Aorta (tissue), 5 donors: ENCODE measurements at regions not wholly inside any gene's neighbourhood (a gene's known extent, or its start where the extent isn't known, plus 50 kb on each side); places are given as distances from the start of the nearest gene placed in this dataset.

ENCODE experiments used
- ATAC-seq: fragments of 200-7000 bp; cut with Tn5 transposase; one replicate; pipeline ENCODE4 v1.9.1; 2022; ENCODE audit warnings: moderate library complexity; ENCODE audit not compliant: low FRiP score
- DNase-seq, 2 donors: peaks; one replicate each; pipeline ENCODE4 v3.0.0-alpha.2; 2020
- H3K27ac ChIP-seq, 2 donors: one replicate each; pipeline ENCODE4 v1.5.1; 2013; ENCODE audit warnings: low read length in 2 of 2, mild to moderate bottlenecking in 2 of 2, moderate library complexity in 2 of 2, control low read depth in 1 of 2, inconsistent platforms in 1 of 2, low read depth in 1 of 2
- H3K27me3 ChIP-seq, 2 donors: one replicate each; pipeline ENCODE4 v1.6.1; 2013; ENCODE audit warnings: control low read depth in 1 of 2, low read length in 1 of 2, mild to moderate bottlenecking in 1 of 2, moderate library complexity in 1 of 2; ENCODE audit not compliant: insufficient read depth in 2 of 2, control insufficient read depth in 1 of 2
- H3K36me3 ChIP-seq, 2 donors: one replicate each; pipeline ENCODE4 v1.6.1; 2013; ENCODE audit warnings: control low read depth in 1 of 2, low read length in 1 of 2, mild to moderate bottlenecking in 1 of 2; ENCODE audit not compliant: insufficient read depth in 2 of 2, control insufficient read depth in 1 of 2
- H3K4me1 ChIP-seq, 2 donors: one replicate each; pipeline ENCODE4 v1.6.1; 2013; ENCODE audit warnings: low read length in 2 of 2, control low read depth in 1 of 2, mild to moderate bottlenecking in 1 of 2, moderate library complexity in 1 of 2; ENCODE audit not compliant: insufficient read depth in 2 of 2, control insufficient read depth in 1 of 2
- H3K4me3 ChIP-seq, 2 donors: one replicate each; pipeline ENCODE4 v1.5.1; 2013; ENCODE audit warnings: low read length in 2 of 2, control low read depth in 1 of 2, mild to moderate bottlenecking in 1 of 2
- H3K9me3 ChIP-seq: one replicate; pipeline ENCODE4 v1.6.1; 2013; ENCODE audit warnings: mild to moderate bottlenecking, low read length; ENCODE audit not compliant: control insufficient read depth
- WGBS, 2 donors: extraction: QIAGEN DNeasy Blood & Tissue Kit; methylation state at CpG; one replicate each; pipeline ENCODE4 v1.1.7; 2013; 5-methylcytosine and 5-hydroxymethylcytosine counted together
- intact Hi-C, 2 donors: fragments of 100-400 bp; cut with DNase I; formaldehyde crosslinking; loops; one replicate each; pipeline versions ENCODE4 v1.14.2 to v1.15.0; 2022
- donor health status: healthy with polysubstance abuse.
- donor health status: Bipolar disorder and iron deficiency.
- donor health status: DM: no; HTN: no; CAD: no.
- donor health status: DM: no; HTN: no; CAD: no.
- donor health status: DM: yes; HTN: yes; CAD: no.

- no peak for ATAC-seq
- H3K36me3 ChIP-seq = no peaks in the 10 kb centered on the region
- H3K4me1 ChIP-seq = no peaks in the 10 kb centered on the region
- WGBS, 2 donors = 55 to 61% methylated on average over 13 of the region's 13 CpGs
- no peaks in the 10 kb centered on the region for H3K27me3 ChIP-seq
- intact Hi-C loops = no loop called here
- H3K4me3 ChIP-seq = no peak overlapping the region
- H3K9me3 ChIP-seq = no peaks in the 10 kb centered on the region
- no peak overlapping the region for H3K27ac ChIP-seq
- DNase-seq = peak in 1 of 2 donors; percentile 63
These were observed 1277.3 kb downstream of the SLC16A7 start for GRCh38 chr12:60872850-60873713.

- ATAC-seq = no peak
- Histone ChIP-seq H3K4me3 (no peak overlapping the region), H3K27me3 (no peaks in the 10 kb centered on the region), H3K27ac (no peak overlapping the region), H3K4me1 (no peaks in the 10 kb centered on the region), H3K9me3 (no peaks in the 10 kb centered on the region), H3K36me3 (no peaks in the 10 kb centered on the region)
- DNase-seq = no peak
- intact Hi-C loops = no loop called here
These were observed 1278.3 kb downstream of the SLC16A7 start for GRCh38 chr12:60874091-60874490.

GRCh38 chr12:60920841-60921495, 1325.1 kb downstream of the SLC16A7 start:
- H3K36me3 ChIP-seq = no peaks in the 10 kb centered on the region
- no peaks in the 10 kb centered on the region for H3K9me3 ChIP-seq
- 69 to 80% methylated on average over 2 of the region's 2 CpGs for WGBS, 2 donors
- no peak overlapping the region for H3K4me3 ChIP-seq
- intact Hi-C loops = no loop called here
- H3K27me3 ChIP-seq = no peaks in the 10 kb centered on the region
- DNase-seq = no peak
- H3K4me1 ChIP-seq = no peaks in the 10 kb centered on the region
- H3K27ac ChIP-seq = no peak overlapping the region
- ATAC-seq = no peak

- ATAC-seq (no peak), DNase-seq (no peak)
- Histone ChIP-seq H3K4me3 (no peak overlapping the region), H3K36me3 (no peaks in the 10 kb centered on the region), H3K27me3 (no peaks in the 10 kb centered on the region), H3K27ac (no peak overlapping the region), H3K9me3 (no peaks in the 10 kb centered on the region), H3K4me1 (no peaks in the 10 kb centered on the region)
- 41 to 49% methylated on average over 4 of the region's 4 CpGs for WGBS, 2 donors
- intact Hi-C loops = no loop called here
These were observed 1325.7 kb downstream of the SLC16A7 start for GRCh38 chr12:60921541-60921940.

GRCh38 chr12:60926256-60926655, 1330.4 kb downstream of the SLC16A7 start:
- no peaks in the 10 kb centered on the region for H3K36me3 ChIP-seq
- DNase-seq (no peak), ATAC-seq (no peak)
- no peaks in the 10 kb centered on the region for H3K4me1 ChIP-seq
- H3K27ac ChIP-seq = no peak overlapping the region
- H3K4me3 ChIP-seq = no peak overlapping the region
- intact Hi-C loops = no loop called here
- H3K9me3 ChIP-seq = no peaks in the 10 kb centered on the region
- H3K27me3 ChIP-seq = no peaks in the 10 kb centered on the region
- 20 to 29% methylated on average over 1 of the region's 1 CpG for WGBS, 2 donors

- DNase-seq (no peak), ATAC-seq (no peak)
- H3K27me3 ChIP-seq = no peaks in the 10 kb centered on the region
- H3K4me1 ChIP-seq = no peaks in the 10 kb centered on the region
- intact Hi-C loops = no loop called here
- H3K4me3 ChIP-seq = no peak overlapping the region
- H3K36me3 ChIP-seq = no peaks in the 10 kb centered on the region
- no peak overlapping the region for H3K27ac ChIP-seq
- no peaks in the 10 kb centered on the region for H3K9me3 ChIP-seq
These were observed 1330.1 kb upstream of the USP15 start for GRCh38 chr12:60930151-60930550.

- DNase-seq (no peak), ATAC-seq (no peak)
- H3K36me3 ChIP-seq = no peaks in the 10 kb centered on the region
- no peaks in the 10 kb centered on the region for H3K4me1 ChIP-seq
- H3K27ac ChIP-seq = no peak overlapping the region
- 91 to 97% methylated on average over 8 of the region's 8 CpGs for WGBS, 2 donors
- intact Hi-C loops = loop anchor here in 1 of 2 donors (1.0 kb wide), 1 partner anchor 13 kb away; no protein-coding TSS in a partner anchor
- H3K9me3 ChIP-seq = peaks cover 4% of the 10 kb centered on the region
- H3K27me3 ChIP-seq = no peaks in the 10 kb centered on the region
- no peak overlapping the region for H3K4me3 ChIP-seq
These were observed 1324.0 kb upstream of the USP15 start for GRCh38 chr12:60935981-60936761.

GRCh38 chr12:60947533-60947932, 1312.7 kb upstream of the USP15 start:
- no peak overlapping the region for H3K27ac ChIP-seq
- no peak overlapping the region for H3K4me3 ChIP-seq
- no peaks in the 10 kb centered on the region for H3K4me1 ChIP-seq
- H3K27me3 ChIP-seq = no peaks in the 10 kb centered on the region
- H3K9me3 ChIP-seq = no peaks in the 10 kb centered on the region
- intact Hi-C loops = no loop called here
- 94 to 96% methylated on average over 2 of the region's 2 CpGs for WGBS, 2 donors
- DNase-seq (no peak), ATAC-seq (no peak)
- no peaks in the 10 kb centered on the region for H3K36me3 ChIP-seq
